HCEC 1CT (cell line): ENCODE measurements at regions not wholly inside any gene's neighbourhood (a gene's known extent, or its start where the extent isn't known, plus 50 kb on each side); places are given as distances from the start of the nearest gene placed in this dataset.
"Not testable (repeated sequence)": the region's sequence is repeated elsewhere in the genome, so short reads cannot be mapped to it uniquely, and the experiment has no call there.

Source experiments
- DNase-seq: peaks from one replicate; pipeline ENCODE4 v3.0.0-alpha.2; 2017

- no peak for DNase-seq
These were observed 621.9 kb downstream of the DTWD2 start for GRCh38 chr5:118366429-118366828.

GRCh38 chr5:118365718-118366117, 622.6 kb downstream of the DTWD2 start:
- no peak for DNase-seq

GRCh38 chr5:118354797-118355196, 633.5 kb downstream of the DTWD2 start:
- no peak for DNase-seq

GRCh38 chr5:118353970-118354369, 634.4 kb downstream of the DTWD2 start:
- DNase-seq: no peak

- DNase-seq: no peak
These were observed 651.9 kb downstream of the DTWD2 start for GRCh38 chr5:118336468-118336867.

GRCh38 chr5:118327389-118327788, 661.0 kb downstream of the DTWD2 start:
- no peak for DNase-seq

GRCh38 chr5:118326481-118327045, 661.8 kb downstream of the DTWD2 start:
- DNase-seq: peak; percentile 6

- no peak for DNase-seq
These were observed 662.4 kb downstream of the DTWD2 start for GRCh38 chr5:118325931-118326330.

- not testable (repeated sequence) for DNase-seq
These were observed 664.6 kb downstream of the DTWD2 start for GRCh38 chr5:118323723-118324122.

GRCh38 chr5:118321081-118321480, 667.3 kb downstream of the DTWD2 start:
- no peak for DNase-seq

- DNase-seq: no peak
These were observed 668.2 kb downstream of the DTWD2 start for GRCh38 chr5:118320121-118320520.

- no peak for DNase-seq
These were observed 673.4 kb downstream of the DTWD2 start for GRCh38 chr5:118314931-118315330.

GRCh38 chr5:118311103-118311819, 677.1 kb downstream of the DTWD2 start:
- no peak for DNase-seq

GRCh38 chr5:118310401-118310800, 677.9 kb downstream of the DTWD2 start:
- no peak for DNase-seq

- no peak for DNase-seq
These were observed 685.1 kb downstream of the DTWD2 start for GRCh38 chr5:118303296-118303695.

- DNase-seq: no peak
These were observed 685.6 kb downstream of the DTWD2 start for GRCh38 chr5:118302786-118303185.

GRCh38 chr5:118301696-118302095, 686.7 kb downstream of the DTWD2 start:
- no peak for DNase-seq

- no peak for DNase-seq
These were observed 693.3 kb downstream of the DTWD2 start for GRCh38 chr5:118295045-118295444.

GRCh38 chr5:118293378-118293777, 695.0 kb downstream of the DTWD2 start:
- DNase-seq: no peak

GRCh38 chr5:118290204-118290603, 698.1 kb downstream of the DTWD2 start:
- no peak for DNase-seq

GRCh38 chr5:118284230-118284629, 704.1 kb downstream of the DTWD2 start:
- DNase-seq: not testable (repeated sequence)

- DNase-seq: not testable (repeated sequence)
These were observed 705.8 kb downstream of the DTWD2 start for GRCh38 chr5:118282480-118283038.

GRCh38 chr5:118279540-118280294, 708.6 kb downstream of the DTWD2 start:
- no peak for DNase-seq

GRCh38 chr5:118270526-118270925, 717.8 kb downstream of the DTWD2 start:
- no peak for DNase-seq
